Neutrophil (primary cell): ENCODE measurements at regions not wholly inside any gene's neighbourhood (a gene's known extent, or its start where the extent isn't known, plus 50 kb on each side); places are given as distances from the start of the nearest gene placed in this dataset.

Experiments used
- H3K27ac ChIP-seq: fragments of 200-600 bp; sonication (generic); 2 replicates; pipeline ENCODE4 v1.5.1; 2016; ENCODE audit warnings: mild to moderate bottlenecking, moderate library complexity
- H3K27me3 ChIP-seq: fragments of 200-600 bp; sonication (generic); 2 replicates; pipeline ENCODE4 v1.6.0; 2016; ENCODE audit warnings: mild to moderate bottlenecking
- H3K36me3 ChIP-seq: fragments of 200-600 bp; sonication (generic); 2 replicates; pipeline ENCODE4 v1.5.1; 2017
- H3K4me1 ChIP-seq, 2 experiments: fragments of 200-600 bp in 1 of 2; sonication (generic) in 1 of 2; 1 replicate in 1 of 2; 2 replicates in 1 of 2; pipeline versions ENCODE4 v1.5.1 to v1.6.1; 2013 to 2016; ENCODE audit warnings: low read depth in 1 of 2, low read length in 1 of 2, mild to moderate bottlenecking in 1 of 2, moderate library complexity in 1 of 2; ENCODE audit not compliant: control insufficient read depth in 1 of 2, insufficient read depth in 1 of 2
- H3K4me3 ChIP-seq, 2 experiments: fragments of 200-600 bp in 1 of 2; sonication (generic) in 1 of 2; 1 replicate in 1 of 2; 2 replicates in 1 of 2; pipeline ENCODE4 v1.5.1; 2013 to 2016; ENCODE audit warnings: low read depth in 1 of 2, low read length in 1 of 2, mild to moderate bottlenecking in 1 of 2, moderate library complexity in 1 of 2
- H3K9me3 ChIP-seq: fragments of 200-600 bp; sonication (generic); 2 replicates; pipeline ENCODE4 v1.5.1; 2016
- CTCF ChIP-seq: fragments of 200-600 bp; sonication (generic); IDR thresholded peaks from 2 replicates; pipeline ENCODE4 v1.5.1; 2016; ENCODE audit warnings: antibody characterized with exemption

- no peaks in the 10 kb centered on the region for H3K9me3 ChIP-seq
- H3K4me1 ChIP-seq, result no peaks in the 10 kb centered on the region
- H3K4me3 ChIP-seq, result no peak overlapping the region
- no peak overlapping the region for H3K27ac ChIP-seq
- no peaks in the 10 kb centered on the region for H3K36me3 ChIP-seq
- TF ChIP-seq CTCF, result no peak
- H3K27me3 ChIP-seq, result peaks cover 6% of the 10 kb centered on the region
Observed at GRCh38 chr6:27062755-27063154, 184.7 kb upstream of the PRSS16 start.

- H3K4me1 ChIP-seq, result no peaks in the 10 kb centered on the region
- H3K27ac ChIP-seq, result no peak overlapping the region
- H3K27me3 ChIP-seq, result peaks cover 10% of the 10 kb centered on the region
- no peaks in the 10 kb centered on the region for H3K36me3 ChIP-seq
- TF ChIP-seq CTCF, result no peak
- H3K9me3 ChIP-seq, result no peaks in the 10 kb centered on the region
- H3K4me3 ChIP-seq, result no peak overlapping the region
Observed at GRCh38 chr6:27065183-27065582, 182.3 kb upstream of the PRSS16 start.

- no peak for TF ChIP-seq CTCF
- no peak overlapping the region for H3K27ac ChIP-seq
- no peaks in the 10 kb centered on the region for H3K4me1 ChIP-seq
- no peak overlapping the region for H3K4me3 ChIP-seq
- peaks cover 17% of the 10 kb centered on the region for H3K27me3 ChIP-seq
- no peaks in the 10 kb centered on the region for H3K9me3 ChIP-seq
- H3K36me3 ChIP-seq, result no peaks in the 10 kb centered on the region
Observed at GRCh38 chr6:27066381-27066780, 181.1 kb upstream of the PRSS16 start.

GRCh38 chr6:27066802-27067201 lies 180.7 kb upstream of the PRSS16 start:
- no peaks in the 10 kb centered on the region for H3K4me1 ChIP-seq

GRCh38 chr6:27073441-27073840 lies 174.1 kb upstream of the PRSS16 start:
- H3K36me3 ChIP-seq, result no peaks in the 10 kb centered on the region
- H3K4me3 ChIP-seq, result no peak overlapping the region
- H3K27ac ChIP-seq, result no peak overlapping the region
- TF ChIP-seq CTCF, result no peak
- H3K4me1 ChIP-seq, result no peaks in the 10 kb centered on the region
- no peaks in the 10 kb centered on the region for H3K9me3 ChIP-seq
- H3K27me3 ChIP-seq, result peaks cover 71% of the 10 kb centered on the region

More at GRCh38 chr6:27066802-27067201, 180.7 kb upstream of the PRSS16 start:
- no peaks in the 10 kb centered on the region for H3K36me3 ChIP-seq
- peaks cover 19% of the 10 kb centered on the region for H3K27me3 ChIP-seq
- no peak overlapping the region for H3K4me3 ChIP-seq
- no peak overlapping the region for H3K27ac ChIP-seq
- TF ChIP-seq CTCF, result no peak
- no peaks in the 10 kb centered on the region for H3K9me3 ChIP-seq

GRCh38 chr6:27076116-27076515 lies 171.4 kb upstream of the PRSS16 start:
- Histone ChIP-seq H3K4me1 (peaks cover 0 to 3% of the 10 kb centered on the region in 2 experiments), H3K27ac (no peak overlapping the region), H3K27me3 (peaks cover 85% of the 10 kb centered on the region), H3K4me3 (no peak overlapping the region), H3K9me3 (no peaks in the 10 kb centered on the region), H3K36me3 (no peaks in the 10 kb centered on the region)
- TF ChIP-seq CTCF, result no peak
